Suppressor macrophage treated with lipopolysaccharide for 1 hour (primary cell): ENCODE measurements at regions not wholly inside any gene's neighbourhood (a gene's known extent, or its start where the extent isn't known, plus 50 kb on each side); places are given as distances from the start of the nearest gene placed in this dataset.

Experiments used
- DNase-seq, 3 donors: peaks; one replicate each; pipeline ENCODE4 v3.0.0-alpha.2; 2020 to 2022

GRCh38 chr7:136247211-136247610 is 270.1 kb upstream of the MTPN start:
- DNase-seq, result no peak

- no peak for DNase-seq
Observed at GRCh38 chr7:136245327-136246004, 268.3 kb upstream of the MTPN start.

GRCh38 chr7:136234040-136234439 is 256.9 kb upstream of the MTPN start:
- DNase-seq, result no peak

GRCh38 chr7:136230210-136230609 is 253.1 kb upstream of the MTPN start:
- no peak for DNase-seq

- no peak for DNase-seq
Observed at GRCh38 chr7:136229790-136230189, 252.6 kb upstream of the MTPN start.

GRCh38 chr7:136228171-136228570 is 251.0 kb upstream of the MTPN start:
- no peak for DNase-seq

- no peak for DNase-seq
Observed at GRCh38 chr7:136214356-136214755, 237.2 kb upstream of the MTPN start.

GRCh38 chr7:136213012-136213411 is 235.9 kb upstream of the MTPN start:
- DNase-seq, result no peak

- no peak for DNase-seq
Observed at GRCh38 chr7:136210664-136211063, 233.5 kb upstream of the MTPN start.

GRCh38 chr7:136210079-136210478 is 232.9 kb upstream of the MTPN start:
- DNase-seq, result no peak

GRCh38 chr7:136205956-136206355 is 228.8 kb upstream of the MTPN start:
- DNase-seq, result no peak

- DNase-seq, result no peak
Observed at GRCh38 chr7:136198168-136198567, 221.0 kb upstream of the MTPN start.

- no peak for DNase-seq
Observed at GRCh38 chr7:136194878-136195277, 217.7 kb upstream of the MTPN start.

- DNase-seq, result no peak
Observed at GRCh38 chr7:136193940-136194339, 216.8 kb upstream of the MTPN start.

GRCh38 chr7:136189506-136189998 is 212.4 kb upstream of the MTPN start:
- no peak for DNase-seq

- no peak for DNase-seq
Observed at GRCh38 chr7:136186281-136186680, 209.1 kb upstream of the MTPN start.

GRCh38 chr7:136184719-136185118 is 207.6 kb upstream of the MTPN start:
- DNase-seq, result no peak

GRCh38 chr7:136183981-136184380 is 206.8 kb upstream of the MTPN start:
- no peak for DNase-seq

GRCh38 chr7:136180984-136181383 is 203.8 kb upstream of the MTPN start:
- no peak for DNase-seq

GRCh38 chr7:136179851-136180721 is 202.9 kb upstream of the MTPN start:
- no peak for DNase-seq

GRCh38 chr7:136179154-136179553 is 202.0 kb upstream of the MTPN start:
- no peak for DNase-seq

GRCh38 chr7:136174477-136175125 is 197.4 kb upstream of the MTPN start:
- no peak for DNase-seq

GRCh38 chr7:136173874-136174273 is 196.7 kb upstream of the MTPN start:
- no peak for DNase-seq

- no peak for DNase-seq
Observed at GRCh38 chr7:136171233-136171632, 194.1 kb upstream of the MTPN start.
